CD4-positive, alpha-beta T cell treated with Interferon gamma for 1 hour (primary cell): ENCODE measurements at regions not wholly inside any gene's neighbourhood (a gene's known extent, or its start where the extent isn't known, plus 50 kb on each side); places are given as distances from the start of the nearest gene placed in this dataset.

Experiments used
- DNase-seq: peaks from one replicate; pipeline ENCODE4 v3.0.0-alpha.2; 2020

DNA sequence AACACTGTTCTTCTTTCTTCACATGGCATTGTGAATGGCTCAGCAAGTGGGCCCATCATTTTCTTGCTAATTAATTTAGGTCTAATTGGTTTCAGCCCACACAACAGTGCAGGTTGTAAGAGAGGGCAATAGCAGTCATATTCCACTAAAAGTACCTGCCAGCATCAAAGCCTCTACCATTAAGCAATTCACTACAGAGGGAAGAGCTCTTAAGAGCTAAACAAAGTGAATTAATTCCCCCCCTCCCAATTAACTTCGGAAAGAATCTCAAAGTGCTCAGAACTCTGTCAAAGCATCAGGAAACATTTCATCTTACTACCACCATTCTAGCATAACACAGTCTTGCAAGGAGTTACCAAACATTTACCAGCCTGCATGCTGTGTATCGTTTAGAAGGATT is 133.9 kb upstream of the UBASH3B start:
- no peak for DNase-seq

- DNase-seq = no peak
These were observed 137.8 kb upstream of the UBASH3B start for GRCh38 chr11:122517403-122518379.

- DNase-seq = no peak
These were observed 138.8 kb upstream of the UBASH3B start for GRCh38 chr11:122516686-122517085.

- no peak for DNase-seq
These were observed 141.5 kb upstream of the UBASH3B start for GRCh38 chr11:122513997-122514396.

DNA sequence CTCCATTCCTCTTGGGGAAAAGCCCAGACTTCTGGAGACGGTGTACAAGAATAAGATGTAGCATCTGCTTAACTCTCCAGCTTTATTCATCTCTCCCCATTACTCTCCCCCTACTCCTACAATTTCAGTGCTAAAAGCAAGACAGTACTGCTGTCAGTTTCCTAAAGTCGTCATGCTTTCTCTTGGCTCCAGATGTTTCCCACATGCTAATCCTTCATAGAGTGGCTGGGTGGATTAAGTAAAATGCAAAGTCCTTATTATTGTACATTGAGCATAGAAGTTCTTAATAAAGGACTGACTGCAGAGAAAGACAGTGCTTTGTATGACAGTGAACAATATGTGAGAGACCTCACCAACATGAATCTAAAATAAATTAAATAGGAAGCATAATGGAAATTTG is 142.2 kb upstream of the UBASH3B start:
- no peak for DNase-seq

GRCh38 chr11:122512688-122513087 is 142.8 kb upstream of the UBASH3B start:
- no peak for DNase-seq

DNA sequence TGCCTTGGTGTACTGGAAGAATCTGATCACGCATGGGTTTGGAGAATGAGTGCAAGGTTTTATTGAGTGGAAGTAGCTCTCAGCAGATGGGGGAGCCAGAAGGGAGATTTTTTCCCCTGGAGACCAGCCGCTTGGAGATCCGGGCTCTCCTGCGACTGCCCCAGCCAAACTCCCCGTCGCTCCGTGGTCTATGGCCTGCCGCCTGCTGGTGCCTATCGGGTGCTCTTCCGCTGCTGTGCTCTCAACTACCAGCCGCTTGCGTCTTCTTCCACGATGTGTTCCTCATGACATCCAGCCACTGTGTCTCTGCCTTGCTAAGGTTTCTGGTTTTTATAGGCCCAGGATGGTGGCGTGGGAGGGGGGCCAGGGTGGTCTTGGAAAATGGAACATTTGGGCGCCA is 145.6 kb upstream of the UBASH3B start:
- DNase-seq = no peak

DNA sequence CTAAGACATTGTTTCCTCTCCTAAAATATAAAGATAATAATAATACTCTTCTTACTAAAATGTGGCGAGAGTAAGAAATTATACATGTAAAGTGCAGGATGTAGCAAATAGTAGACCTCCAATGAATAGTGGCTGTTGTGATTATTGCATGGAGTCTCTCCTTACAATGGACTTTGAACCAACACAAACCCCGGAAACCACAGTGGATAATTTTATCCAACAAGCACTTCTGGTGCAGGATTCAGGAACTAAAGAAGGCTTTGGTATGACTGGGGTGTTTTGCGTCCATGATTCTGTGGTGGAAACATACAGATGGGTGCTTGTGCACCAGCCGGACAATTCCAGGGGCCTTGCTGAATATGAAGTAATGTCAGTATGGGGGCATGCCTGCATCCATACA is 146.4 kb upstream of the UBASH3B start:
- DNase-seq = no peak

DNA sequence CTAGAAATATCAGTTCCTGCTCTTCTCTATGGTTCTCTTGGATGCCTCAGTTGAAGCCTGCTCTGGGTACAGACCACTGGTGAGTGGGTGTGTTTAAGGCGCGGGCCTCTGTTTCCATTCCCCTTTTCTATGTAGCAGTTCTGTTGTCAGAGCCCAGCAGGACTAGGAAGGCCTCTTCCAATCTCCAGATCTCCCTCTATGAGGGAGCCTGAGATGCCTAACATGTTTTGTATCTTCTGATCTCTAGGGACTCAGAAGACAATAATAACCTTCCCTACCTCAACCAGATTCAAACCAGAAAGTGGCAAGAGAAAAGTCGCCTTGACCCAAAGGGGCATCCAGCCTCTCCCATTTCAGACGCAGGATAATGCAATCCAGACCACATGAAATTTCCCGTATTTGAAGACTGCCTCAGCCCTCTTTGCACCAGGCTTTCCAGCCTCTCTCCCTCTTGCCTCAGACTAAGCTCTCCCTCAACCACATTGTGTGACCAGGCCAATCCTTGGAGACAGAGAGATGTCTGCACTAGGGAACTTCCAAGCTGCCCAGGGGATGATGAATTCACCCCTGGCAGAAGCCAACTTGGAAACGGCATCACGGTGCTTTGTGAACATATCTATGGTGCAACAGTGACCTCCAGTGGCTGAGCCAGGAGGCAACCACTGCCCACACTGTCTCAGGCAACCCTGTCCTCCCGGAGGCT is 150.1 kb upstream of the UBASH3B start:
- DNase-seq = peak; percentile 30

DNA sequence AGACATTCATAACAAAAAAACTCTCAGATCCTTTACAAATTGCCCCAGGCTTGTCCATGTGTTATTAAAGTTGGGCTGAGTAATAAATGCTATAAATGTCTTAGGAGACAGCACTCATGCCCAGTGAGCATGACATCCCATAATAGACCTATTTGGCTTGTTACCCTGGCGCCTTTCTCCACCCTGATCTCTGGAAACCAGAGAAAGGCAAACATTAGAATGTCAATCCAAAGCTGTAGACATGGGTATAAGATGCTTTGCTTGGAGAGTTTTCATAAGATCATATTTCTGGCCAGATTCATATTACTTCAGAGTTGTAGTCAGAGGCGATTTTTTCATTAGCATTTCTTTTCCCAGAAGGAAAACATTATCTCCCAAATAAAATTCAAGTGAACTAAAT is 161.3 kb upstream of the UBASH3B start:
- no peak for DNase-seq

- DNase-seq = no peak
These were observed 164.0 kb upstream of the UBASH3B start for GRCh38 chr11:122491509-122491908.

- no peak for DNase-seq
These were observed 166.4 kb upstream of the UBASH3B start for GRCh38 chr11:122488892-122489706.

DNA sequence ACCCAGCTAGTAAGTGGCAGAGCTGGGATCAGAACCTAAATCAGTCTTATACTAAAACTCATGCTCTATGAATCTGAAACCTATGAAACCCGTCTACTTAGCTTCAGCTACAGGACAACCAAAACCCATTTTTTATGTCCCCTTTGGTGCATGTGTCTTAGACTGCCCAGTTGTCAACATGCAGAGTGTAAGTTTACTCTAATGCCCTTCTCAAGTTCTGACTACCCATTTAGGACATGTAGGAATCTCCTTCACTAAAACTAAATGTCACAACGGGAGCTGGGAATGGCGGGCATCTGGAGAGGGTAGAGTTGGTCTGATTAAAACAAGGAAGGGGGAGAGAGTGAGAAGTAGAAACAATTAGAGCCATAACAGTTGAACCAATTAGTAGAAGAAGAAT is 167.9 kb upstream of the UBASH3B start:
- DNase-seq = no peak

GRCh38 chr11:122486793-122487495 is 168.6 kb upstream of the UBASH3B start:
- no peak for DNase-seq

- no peak for DNase-seq
These were observed 176.5 kb upstream of the UBASH3B start for GRCh38 chr11:122478986-122479385.

GRCh38 chr11:122468965-122469364 is 186.6 kb upstream of the UBASH3B start:
- DNase-seq = no peak

GRCh38 chr11:122463530-122463929 is 192.0 kb upstream of the UBASH3B start:
- DNase-seq = no peak

DNA sequence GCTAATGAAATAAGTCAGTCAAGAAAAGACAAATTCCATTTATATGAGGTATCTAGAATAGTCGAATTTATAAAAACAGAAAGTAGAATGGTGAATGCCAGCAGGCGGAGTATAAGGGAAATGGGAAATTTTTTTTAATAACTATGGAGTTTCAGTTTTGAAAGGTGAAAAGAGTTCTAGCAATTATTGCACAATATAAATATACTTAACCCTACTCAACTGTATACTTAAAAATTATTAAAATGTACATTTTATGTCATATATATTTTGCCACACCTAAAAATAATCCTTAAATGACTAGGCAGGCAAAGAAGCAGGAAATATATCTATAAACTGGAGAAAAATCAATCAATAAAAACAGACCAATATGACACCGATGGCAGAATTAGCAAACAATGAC is 196.5 kb upstream of the UBASH3B start:
- DNase-seq = no peak

DNA sequence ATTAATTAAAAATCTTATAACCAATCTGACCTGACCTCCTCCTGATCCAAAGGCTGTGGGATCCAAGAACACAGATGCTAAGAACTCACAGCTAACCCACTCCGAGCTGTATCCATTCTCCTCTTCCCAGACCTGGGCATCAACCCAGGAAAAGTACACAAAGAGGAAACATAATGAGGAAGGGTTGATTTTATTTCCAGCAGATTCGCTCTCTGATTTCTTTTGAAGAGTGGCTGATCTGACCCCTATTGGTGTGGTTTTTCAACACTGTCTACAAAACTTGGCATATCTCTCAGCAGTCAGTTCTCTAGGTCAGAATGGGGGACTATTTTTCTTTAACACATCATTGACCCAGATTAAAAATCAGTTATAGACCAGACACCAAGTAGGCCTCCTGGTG is 201.9 kb upstream of the UBASH3B start:
- no peak for DNase-seq

GRCh38 chr11:122451911-122452310 is 203.6 kb upstream of the UBASH3B start:
- DNase-seq = no peak

- DNase-seq = no peak
These were observed 213.9 kb upstream of the UBASH3B start for GRCh38 chr11:122441666-122442035.

- DNase-seq = no peak
These were observed 214.5 kb upstream of the UBASH3B start for GRCh38 chr11:122440811-122441665.
